Caco-2 (cell line): ENCODE measurements at regions not wholly inside any gene's neighbourhood (a gene's known extent, or its start where the extent isn't known, plus 50 kb on each side); places are given as distances from the start of the nearest gene placed in this dataset.

Experiments
- BruUV-seq: library from RNA; stranded (reverse); fragments of 400-500 nt; replicated peaks from 2 replicates; lab custom pipeline; 2021; lab: Mats Ljungman, UMichigan
- CTCF ChIA-PET: fragments of 300-600 bp; sonication (Branson Sonifier 250); formaldehyde crosslinking; loops from one replicate; lab custom pipeline; 2022; ENCODE audit warnings: antibody characterized with exemption; lab: Charles Lee
- POLR2A ChIA-PET: fragments of 300-600 bp; sonication (Branson Sonifier 250); formaldehyde crosslinking; loops from one replicate; lab custom pipeline; 2022; ENCODE audit warnings: antibody characterized with exemption; lab: Charles Lee
- DNase-seq, 2 experiments: peaks; one replicate each; pipeline versions ENCODE4 v3.0.0 to v3.0.0-alpha.2; 2020 to 2022
- H3K27me3 ChIP-seq: replicated peaks from 2 replicates; pipeline ENCODE4 v1.6.0; 2011; ENCODE audit warnings: low read length; ENCODE audit not compliant: control insufficient read depth, insufficient read depth
- H3K36me3 ChIP-seq: 2 replicates; pipeline ENCODE4 v1.5.1; 2011; ENCODE audit warnings: low read length; ENCODE audit not compliant: control insufficient read depth, insufficient read depth
- H3K4me1 ChIP-seq: fragments of 250-450 bp; sonication (Bioruptor Pico); 2 replicates; pipeline ENCODE4 v1.5.1; 2020; ENCODE audit warnings: mild to moderate bottlenecking
- H3K4me3 ChIP-seq: 2 replicates; pipeline ENCODE4 v1.5.1; 2011; ENCODE audit warnings: low read depth, mild to moderate bottlenecking, control low read depth, low read length
- H3K9me3 ChIP-seq: fragments of 250-450 bp; sonication (Bioruptor Pico); 2 replicates; pipeline ENCODE4 v1.5.1; 2020; ENCODE audit warnings: mild to moderate bottlenecking, moderate library complexity
- H3K27ac Mint-ChIP-seq: one replicate; pipeline ENCODE4 v1.8.0; 2022; ENCODE audit warnings: mixed read lengths; ENCODE audit not compliant: unreplicated experiment
- H3K27me3 Mint-ChIP-seq: one replicate; pipeline ENCODE4 v1.8.0; 2022; ENCODE audit warnings: mixed read lengths; ENCODE audit not compliant: insufficient read depth, unreplicated experiment
- H3K36me3 Mint-ChIP-seq: one replicate; pipeline ENCODE4 v1.8.0; 2022; ENCODE audit warnings: mild to moderate bottlenecking, mixed read lengths; ENCODE audit not compliant: insufficient read depth, unreplicated experiment
- H3K4me1 Mint-ChIP-seq: one replicate; pipeline ENCODE4 v1.8.0; 2022; ENCODE audit warnings: low read depth, mixed read lengths; ENCODE audit not compliant: unreplicated experiment
- H3K4me3 Mint-ChIP-seq: one replicate; pipeline ENCODE4 v1.8.0; 2022; ENCODE audit warnings: mild to moderate bottlenecking, moderate library complexity, mixed read lengths; ENCODE audit not compliant: unreplicated experiment
- H3K9me3 Mint-ChIP-seq: one replicate; pipeline ENCODE4 v1.8.0; 2022; ENCODE audit warnings: mixed read lengths; ENCODE audit not compliant: unreplicated experiment
- intact Hi-C: fragments of 100-400 bp; cut with micrococcal nuclease; formaldehyde crosslinking; loops from one replicate; pipeline ENCODE4 v1.10.0; 2022; ENCODE audit not compliant: unreplicated experiment
- TF ChIP-seq, protein P1 (sequence below), 2 experiments: fragments of 200-600 bp in 1 of 2; IDR thresholded peaks; 1 replicate in 1 of 2; 2 replicates in 1 of 2; pipeline versions ENCODE4 v1.5.1 to v1.8.0; 2011 to 2022; ENCODE audit warnings: antibody characterized with exemption in 1 of 2, control low read depth in 1 of 2, inconsistent platforms in 1 of 2, low read depth in 1 of 2, low read length in 1 of 2, mild to moderate bottlenecking in 1 of 2, moderate library complexity in 1 of 2; ENCODE audit not compliant: insufficient read depth in 1 of 2, severe bottlenecking in 1 of 2, unreplicated experiment in 1 of 2

DNA sequence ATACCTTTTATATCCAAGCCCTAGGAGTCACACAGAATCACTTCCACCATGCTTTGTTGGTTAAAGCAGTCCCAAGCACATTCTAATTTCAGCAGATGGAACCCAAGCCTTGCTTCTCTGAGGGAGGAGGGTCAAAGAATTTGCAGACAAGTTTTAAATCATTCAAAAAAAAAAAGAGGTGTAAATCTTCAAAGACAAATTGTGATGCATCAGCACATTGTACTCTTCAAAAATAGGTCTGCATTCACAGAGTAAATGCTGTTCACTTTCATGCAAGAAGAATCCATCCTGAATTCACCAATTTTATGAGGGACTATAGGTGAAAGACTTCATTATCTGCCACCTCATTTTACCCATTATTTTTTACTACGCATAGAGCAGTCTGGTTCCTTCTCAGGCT, 321.8 kb upstream of the PRDM1 start:
- H3K4me3 Mint-ChIP-seq, result no peak overlapping the region
- no peaks in the 10 kb centered on the region for H3K36me3 Mint-ChIP-seq
- no peaks in the 10 kb centered on the region for H3K27me3 Mint-ChIP-seq
- Histone ChIP-seq H3K9me3 (no peaks in the 10 kb centered on the region), H3K36me3 (no peaks in the 10 kb centered on the region), H3K27me3 (no peaks in the 10 kb centered on the region), H3K4me1 (0 out of 2 replicates have a peak, but pooled peaks cover 3% of the 10 kb centered on the region), H3K4me3 (no peak overlapping the region)
- ChIA-PET POLR2A (no interaction called here), CTCF (no interaction called here)
- no peak for DNase-seq
- H3K9me3 Mint-ChIP-seq, result no peaks in the 10 kb centered on the region
- TF ChIP-seq, protein P1, sequence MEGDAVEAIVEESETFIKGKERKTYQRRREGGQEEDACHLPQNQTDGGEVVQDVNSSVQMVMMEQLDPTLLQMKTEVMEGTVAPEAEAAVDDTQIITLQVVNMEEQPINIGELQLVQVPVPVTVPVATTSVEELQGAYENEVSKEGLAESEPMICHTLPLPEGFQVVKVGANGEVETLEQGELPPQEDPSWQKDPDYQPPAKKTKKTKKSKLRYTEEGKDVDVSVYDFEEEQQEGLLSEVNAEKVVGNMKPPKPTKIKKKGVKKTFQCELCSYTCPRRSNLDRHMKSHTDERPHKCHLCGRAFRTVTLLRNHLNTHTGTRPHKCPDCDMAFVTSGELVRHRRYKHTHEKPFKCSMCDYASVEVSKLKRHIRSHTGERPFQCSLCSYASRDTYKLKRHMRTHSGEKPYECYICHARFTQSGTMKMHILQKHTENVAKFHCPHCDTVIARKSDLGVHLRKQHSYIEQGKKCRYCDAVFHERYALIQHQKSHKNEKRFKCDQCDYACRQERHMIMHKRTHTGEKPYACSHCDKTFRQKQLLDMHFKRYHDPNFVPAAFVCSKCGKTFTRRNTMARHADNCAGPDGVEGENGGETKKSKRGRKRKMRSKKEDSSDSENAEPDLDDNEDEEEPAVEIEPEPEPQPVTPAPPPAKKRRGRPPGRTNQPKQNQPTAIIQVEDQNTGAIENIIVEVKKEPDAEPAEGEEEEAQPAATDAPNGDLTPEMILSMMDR (IDR thresholded peaks at IDR 0.05; ENCODE audit: insufficient read depth in 1 of 2, low read depth in 1 of 2, low read length in 1 of 2, severe bottlenecking in 1 of 2, unreplicated experiment in 1 of 2), result no peak
- no peak overlapping the region for H3K27ac Mint-ChIP-seq
- intact Hi-C loops, result no loop called here
- H3K4me1 Mint-ChIP-seq, result peaks cover 15% of the 10 kb centered on the region
- BruUV-seq, result no TSS peak

GRCh38 chr6:105763866-105764265, 322.3 kb upstream of the PRDM1 start:
- ChIA-PET POLR2A (no interaction called here), CTCF (no interaction called here)
- Mint-ChIP-seq H3K36me3 (no peaks in the 10 kb centered on the region), H3K4me3 (no peak overlapping the region), H3K27ac (no peak overlapping the region), H3K27me3 (no peaks in the 10 kb centered on the region), H3K9me3 (no peaks in the 10 kb centered on the region), H3K4me1 (peaks cover 15% of the 10 kb centered on the region)
- intact Hi-C loops, result no loop called here
- no peaks in the 10 kb centered on the region for H3K9me3 ChIP-seq
- no peak overlapping the region for H3K4me3 ChIP-seq
- no peak for DNase-seq
- H3K4me1 ChIP-seq, result 0 out of 2 replicates have a peak, but pooled peaks cover 3% of the 10 kb centered on the region
- no peaks in the 10 kb centered on the region for H3K27me3 ChIP-seq
- TF ChIP-seq, protein P1 (IDR thresholded peaks at IDR 0.05; ENCODE audit: insufficient read depth in 1 of 2, low read depth in 1 of 2, low read length in 1 of 2, severe bottlenecking in 1 of 2, unreplicated experiment in 1 of 2), result no peak
- H3K36me3 ChIP-seq, result no peaks in the 10 kb centered on the region
- BruUV-seq, result no TSS peak

DNA sequence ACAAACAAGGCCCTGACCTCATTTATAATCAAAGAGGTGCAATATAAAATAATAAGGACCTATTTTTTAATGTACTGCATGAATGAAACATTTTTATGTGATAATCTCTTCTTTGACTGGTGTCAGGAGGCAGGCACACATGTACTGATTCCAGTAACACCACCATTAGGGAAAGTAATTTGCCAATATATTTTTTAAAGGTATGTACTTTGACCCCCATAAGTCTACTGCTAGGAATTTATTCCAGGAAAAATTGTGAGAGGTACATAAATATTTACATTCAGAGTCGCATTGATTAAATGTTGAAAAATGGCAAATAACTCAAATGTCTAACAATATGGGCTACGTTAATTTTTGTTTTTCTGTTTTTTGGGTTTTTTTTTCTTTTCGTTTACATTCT, 325.4 kb upstream of the PRDM1 start:
- peaks cover 22% of the 10 kb centered on the region for H3K4me1 Mint-ChIP-seq
- TF ChIP-seq, protein P1 (IDR thresholded peaks at IDR 0.05; ENCODE audit: insufficient read depth in 1 of 2, low read depth in 1 of 2, low read length in 1 of 2, severe bottlenecking in 1 of 2, unreplicated experiment in 1 of 2), result no peak
- CTCF ChIA-PET, result no interaction called here
- H3K27ac Mint-ChIP-seq, result no peak overlapping the region
- H3K36me3 Mint-ChIP-seq, result no peaks in the 10 kb centered on the region
- no TSS peak for BruUV-seq
- 0 out of 2 replicates have a peak, but pooled peaks cover 3% of the 10 kb centered on the region for H3K4me1 ChIP-seq
- H3K27me3 Mint-ChIP-seq, result no peaks in the 10 kb centered on the region
- no peaks in the 10 kb centered on the region for H3K27me3 ChIP-seq
- no peaks in the 10 kb centered on the region for H3K9me3 ChIP-seq
- H3K36me3 ChIP-seq, result no peaks in the 10 kb centered on the region
- H3K4me3 Mint-ChIP-seq, result no peak overlapping the region
- intact Hi-C loops, result no loop called here
- POLR2A ChIA-PET, result no interaction called here
- no peak overlapping the region for H3K4me3 ChIP-seq
- no peak for DNase-seq
- peaks cover 10% of the 10 kb centered on the region for H3K9me3 Mint-ChIP-seq
